Activated CD8-positive, alpha-beta T cell treated with anti-CD3 and anti-CD28 coated beads for 36 hours (primary cell): ENCODE measurements at regions not wholly inside any gene's neighbourhood (a gene's known extent, or its start where the extent isn't known, plus 50 kb on each side); places are given as distances from the start of the nearest gene placed in this dataset.

Experiments
- ATAC-seq: fragments of 200-7000 bp; cut with Tn5 transposase; one replicate; pipeline ENCODE4 v1.10.0; 2021; ENCODE audit warnings: mild to moderate bottlenecking, moderate library complexity
- CTCF ChIA-PET: fragments of 350-600 bp; sonication (Branson Sonifier 250); formaldehyde crosslinking; loops from one replicate; lab custom pipeline; 2021; ENCODE audit warnings: antibody characterized with exemption; lab: Charles Lee
- POLR2A ChIA-PET: fragments of 350-600 bp; sonication (Branson Sonifier 250); formaldehyde crosslinking; loops from one replicate; lab custom pipeline; 2021; ENCODE audit warnings: antibody characterized with exemption; lab: Charles Lee
- DNase-seq: peaks from one replicate; pipeline ENCODE4 v3.0.0-alpha.2; 2020
- H3K27ac Mint-ChIP-seq: one replicate; pipeline ENCODE4 v1.8.0; 2021; ENCODE audit warnings: mild to moderate bottlenecking, mixed read lengths
- H3K27me3 Mint-ChIP-seq: one replicate; pipeline ENCODE4 v1.8.0; 2021; ENCODE audit warnings: mixed read lengths
- H3K36me3 Mint-ChIP-seq: one replicate; pipeline ENCODE4 v1.8.0; 2021; ENCODE audit warnings: low read depth, mixed read lengths
- H3K4me1 Mint-ChIP-seq: one replicate; pipeline ENCODE4 v1.8.0; 2021; ENCODE audit warnings: low read depth, mixed read lengths
- H3K4me3 Mint-ChIP-seq: one replicate; pipeline ENCODE4 v1.8.0; 2021; ENCODE audit warnings: mild to moderate bottlenecking, moderate library complexity, mixed read lengths
- H3K9me3 Mint-ChIP-seq: one replicate; pipeline ENCODE4 v1.8.0; 2021; ENCODE audit warnings: mixed read lengths
- intact Hi-C: fragments of 100-400 bp; cut with micrococcal nuclease; formaldehyde crosslinking; loops from one replicate; pipeline ENCODE4 v1.10.0; 2022
- TF ChIP-seq, protein P1 (sequence below): fragments of 200-600 bp; IDR thresholded peaks from one replicate; pipeline ENCODE4 v1.8.0; 2022; ENCODE audit warnings: antibody characterized with exemption, mild to moderate bottlenecking

DNA sequence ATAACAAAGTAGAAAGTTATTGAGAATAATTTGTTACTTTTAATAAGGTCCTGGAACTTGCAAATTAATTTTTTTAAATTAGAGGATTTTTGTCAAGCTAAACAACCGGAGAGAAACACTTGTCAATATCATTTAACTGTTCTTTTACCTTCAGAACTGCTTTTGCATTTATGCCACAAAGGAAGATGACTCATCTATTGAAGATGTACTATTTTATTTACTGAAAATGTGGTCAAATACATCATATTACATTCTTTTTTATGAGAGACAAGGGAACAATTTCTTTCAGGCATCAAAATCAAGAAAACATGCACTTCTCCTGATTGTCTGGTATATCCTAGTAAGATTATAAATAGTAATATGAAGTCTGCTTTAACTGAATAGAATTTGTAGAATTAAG, 558.2 kb upstream of the PRMT6 start:
- H3K27me3 Mint-ChIP-seq, result no peaks in the 10 kb centered on the region
- peaks cover 2% of the 10 kb centered on the region for H3K9me3 Mint-ChIP-seq
- intact Hi-C loops, result no loop called here
- no peaks in the 10 kb centered on the region for H3K36me3 Mint-ChIP-seq
- ATAC-seq (no peak), DNase-seq (no peak)
- H3K4me1 Mint-ChIP-seq, result no peaks in the 10 kb centered on the region
- TF ChIP-seq, protein P1, sequence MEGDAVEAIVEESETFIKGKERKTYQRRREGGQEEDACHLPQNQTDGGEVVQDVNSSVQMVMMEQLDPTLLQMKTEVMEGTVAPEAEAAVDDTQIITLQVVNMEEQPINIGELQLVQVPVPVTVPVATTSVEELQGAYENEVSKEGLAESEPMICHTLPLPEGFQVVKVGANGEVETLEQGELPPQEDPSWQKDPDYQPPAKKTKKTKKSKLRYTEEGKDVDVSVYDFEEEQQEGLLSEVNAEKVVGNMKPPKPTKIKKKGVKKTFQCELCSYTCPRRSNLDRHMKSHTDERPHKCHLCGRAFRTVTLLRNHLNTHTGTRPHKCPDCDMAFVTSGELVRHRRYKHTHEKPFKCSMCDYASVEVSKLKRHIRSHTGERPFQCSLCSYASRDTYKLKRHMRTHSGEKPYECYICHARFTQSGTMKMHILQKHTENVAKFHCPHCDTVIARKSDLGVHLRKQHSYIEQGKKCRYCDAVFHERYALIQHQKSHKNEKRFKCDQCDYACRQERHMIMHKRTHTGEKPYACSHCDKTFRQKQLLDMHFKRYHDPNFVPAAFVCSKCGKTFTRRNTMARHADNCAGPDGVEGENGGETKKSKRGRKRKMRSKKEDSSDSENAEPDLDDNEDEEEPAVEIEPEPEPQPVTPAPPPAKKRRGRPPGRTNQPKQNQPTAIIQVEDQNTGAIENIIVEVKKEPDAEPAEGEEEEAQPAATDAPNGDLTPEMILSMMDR, result no peak
- no peak overlapping the region for H3K4me3 Mint-ChIP-seq
- ChIA-PET CTCF (no interaction called here), POLR2A (no interaction called here)
- H3K27ac Mint-ChIP-seq, result no peak overlapping the region

DNA sequence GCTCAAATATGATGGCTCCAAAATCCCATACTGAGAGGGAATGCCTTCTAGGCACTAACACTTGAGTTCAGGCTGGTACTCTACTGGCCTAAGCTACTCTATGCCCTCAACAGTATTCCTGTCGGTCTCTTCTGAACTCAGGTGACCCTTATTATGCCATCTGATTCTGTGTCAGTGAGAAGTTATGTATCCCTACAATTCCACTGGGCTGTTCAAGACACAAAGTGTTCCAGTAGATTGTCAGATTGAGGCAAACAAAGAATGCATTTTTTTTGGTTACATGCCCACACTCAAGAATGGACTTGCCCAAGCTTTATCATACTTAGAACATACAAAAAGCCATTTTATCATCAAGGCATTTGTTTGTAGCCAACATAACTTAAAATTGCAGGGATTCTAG, 553.8 kb upstream of the PRMT6 start:
- Mint-ChIP-seq H3K4me3 (no peak overlapping the region), H3K4me1 (no peaks in the 10 kb centered on the region), H3K36me3 (no peaks in the 10 kb centered on the region), H3K27ac (no peak overlapping the region), H3K27me3 (no peaks in the 10 kb centered on the region), H3K9me3 (peaks cover 2% of the 10 kb centered on the region)
- intact Hi-C loops, result no loop called here
- DNase-seq (no peak), ATAC-seq (no peak)
- TF ChIP-seq, protein P1, result no peak
- ChIA-PET CTCF (no interaction called here), POLR2A (no interaction called here)

DNA sequence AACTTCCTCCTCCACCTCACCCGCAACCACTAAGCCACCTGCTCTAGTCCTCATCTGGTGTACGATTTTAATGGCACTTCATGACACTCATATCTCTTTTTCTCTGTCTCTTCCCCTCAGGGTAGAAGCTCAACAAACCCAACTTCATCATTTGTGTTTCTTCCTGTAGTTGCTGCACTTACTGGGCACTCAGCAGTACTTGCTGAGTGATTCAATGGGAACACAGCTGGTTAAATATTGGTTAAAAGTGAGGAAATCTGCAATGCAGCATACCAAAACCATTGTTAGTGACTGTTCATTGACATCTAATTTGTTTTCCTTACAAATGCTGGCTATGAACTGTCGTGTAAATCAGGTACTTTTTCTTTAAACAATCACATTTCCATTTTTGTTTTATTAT, 541.1 kb upstream of the PRMT6 start:
- no peak overlapping the region for H3K4me3 Mint-ChIP-seq
- ChIA-PET CTCF (no interaction called here), POLR2A (no interaction called here)
- no peaks in the 10 kb centered on the region for H3K27me3 Mint-ChIP-seq
- TF ChIP-seq, protein P1, result no peak
- intact Hi-C loops, result no loop called here
- no peaks in the 10 kb centered on the region for H3K4me1 Mint-ChIP-seq
- no peaks in the 10 kb centered on the region for H3K36me3 Mint-ChIP-seq
- H3K9me3 Mint-ChIP-seq, result peaks cover 1% of the 10 kb centered on the region
- no peak overlapping the region for H3K27ac Mint-ChIP-seq
- ATAC-seq (no peak), DNase-seq (no peak)

DNA sequence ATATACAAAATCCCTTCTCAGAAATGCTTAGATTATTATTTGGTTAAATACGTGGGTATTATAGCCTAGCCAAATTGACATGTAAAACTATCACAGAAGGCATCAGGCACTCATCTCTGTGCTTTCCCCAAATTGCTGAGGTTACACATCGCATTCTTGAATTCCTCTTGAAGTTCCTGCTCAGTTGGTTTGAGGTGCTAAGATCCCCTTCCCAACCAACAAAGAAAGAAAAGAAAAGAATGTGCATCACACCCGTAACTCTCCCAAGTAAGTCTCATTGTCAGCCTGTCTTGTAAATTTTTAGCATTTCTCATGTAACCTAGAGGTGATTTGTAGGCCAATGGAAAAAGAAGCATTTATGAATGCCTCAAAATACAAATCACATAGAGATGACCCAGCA, 539.2 kb upstream of the PRMT6 start:
- Mint-ChIP-seq H3K27me3 (no peaks in the 10 kb centered on the region), H3K4me1 (no peaks in the 10 kb centered on the region), H3K9me3 (peaks cover 1% of the 10 kb centered on the region), H3K4me3 (no peak overlapping the region), H3K36me3 (no peaks in the 10 kb centered on the region), H3K27ac (no peak overlapping the region)
- intact Hi-C loops, result no loop called here
- DNase-seq (no peak), ATAC-seq (no peak)
- ChIA-PET CTCF (no interaction called here), POLR2A (no interaction called here)
- TF ChIP-seq, protein P1, result no peak

DNA sequence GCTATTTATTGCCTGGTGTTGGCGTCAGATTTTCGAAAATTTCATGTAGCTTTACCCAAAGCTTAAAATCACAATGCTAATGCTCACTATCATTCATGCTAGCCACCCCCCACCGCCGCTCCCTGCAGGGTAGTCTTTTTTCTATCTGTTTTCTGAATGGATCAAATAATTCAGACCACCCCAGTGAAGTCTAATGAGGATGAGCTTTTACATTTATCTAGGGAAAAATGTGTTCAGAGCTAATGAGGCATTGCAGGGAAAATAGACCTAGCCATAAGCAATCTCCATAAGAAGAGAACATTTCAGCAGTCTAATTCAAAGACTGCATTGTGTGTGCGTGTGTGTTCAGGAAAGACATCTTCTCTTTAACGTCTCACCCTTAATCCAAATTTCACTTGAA, 533.0 kb upstream of the PRMT6 start:
- POLR2A ChIA-PET, result no interaction called here
- Mint-ChIP-seq H3K27ac (no peak overlapping the region), H3K9me3 (peaks cover 3% of the 10 kb centered on the region), H3K36me3 (no peaks in the 10 kb centered on the region), H3K4me1 (no peaks in the 10 kb centered on the region), H3K4me3 (no peak overlapping the region), H3K27me3 (no peaks in the 10 kb centered on the region)
- intact Hi-C loops, result no loop called here
- CTCF ChIA-PET, result no interaction called here
- DNase-seq (no peak), ATAC-seq (no peak)
- TF ChIP-seq, protein P1, result no peak
